GM18861 (cell line): ENCODE measurements at regions not wholly inside any gene's neighbourhood (a gene's known extent, or its start where the extent isn't known, plus 50 kb on each side); places are given as distances from the start of the nearest gene placed in this dataset.

Source experiments
- ATAC-seq: cut with Tn5 transposase; IDR thresholded peaks from one replicate; pipeline ENCODE4 v1.9.1; 2021; ENCODE audit not compliant: unreplicated experiment

DNA sequence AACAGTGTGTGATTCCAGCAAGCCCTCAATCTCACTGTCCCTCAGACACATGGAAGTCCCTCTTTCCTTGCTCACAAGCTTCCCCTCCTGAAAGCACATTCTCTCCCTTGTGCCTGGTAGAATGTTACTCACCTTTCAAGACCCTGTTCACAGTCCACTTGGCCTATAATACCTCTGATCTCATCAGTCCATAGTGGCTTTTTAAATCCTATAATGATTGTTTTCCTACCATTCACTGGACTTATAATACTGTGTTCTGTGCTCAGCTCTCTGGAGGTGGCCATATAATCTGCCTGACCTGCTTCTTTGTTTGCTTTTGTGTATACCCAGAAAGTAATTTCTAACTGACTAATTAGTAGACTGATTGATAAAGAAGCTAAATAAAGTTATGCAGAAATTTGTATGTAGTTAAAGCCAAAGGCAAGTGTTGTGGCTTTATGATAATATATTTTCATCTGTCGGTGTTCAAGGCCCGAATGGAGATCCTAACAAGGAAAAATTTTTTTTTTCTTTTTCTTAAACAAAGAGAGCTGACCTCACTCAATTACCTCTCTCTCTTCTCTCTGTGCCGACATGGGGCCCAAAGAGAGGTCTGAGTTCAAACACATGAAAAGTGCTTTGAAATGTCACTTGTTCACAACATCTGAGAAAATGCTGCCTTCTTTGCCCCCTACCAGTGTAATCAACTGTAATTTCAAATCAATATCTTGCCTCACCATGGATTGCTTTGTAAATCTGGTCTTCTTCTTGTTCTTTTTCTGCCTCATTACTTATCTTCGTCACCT, 1033.0 kb upstream of the PIK3C3 start:
- ATAC-seq = no peak

DNA sequence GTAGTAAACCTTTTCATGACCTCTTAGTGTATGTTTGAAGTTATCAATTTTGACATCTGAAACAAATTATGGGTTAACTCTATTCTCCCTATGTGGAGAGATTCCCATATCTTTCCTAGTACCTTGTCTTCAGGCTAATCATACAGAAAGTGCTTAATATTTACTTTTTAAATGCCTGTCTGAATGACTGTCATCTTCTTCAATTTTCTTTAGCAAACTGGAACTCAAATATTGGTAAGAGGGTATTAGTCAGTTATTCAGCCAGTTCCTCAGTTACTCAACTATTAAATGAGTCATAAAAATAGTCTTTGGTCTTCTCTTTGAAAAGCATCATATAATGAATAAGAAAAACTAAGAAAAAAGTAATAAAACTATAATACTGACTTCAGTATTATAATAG, 1038.0 kb upstream of the PIK3C3 start:
- no peak for ATAC-seq

DNA sequence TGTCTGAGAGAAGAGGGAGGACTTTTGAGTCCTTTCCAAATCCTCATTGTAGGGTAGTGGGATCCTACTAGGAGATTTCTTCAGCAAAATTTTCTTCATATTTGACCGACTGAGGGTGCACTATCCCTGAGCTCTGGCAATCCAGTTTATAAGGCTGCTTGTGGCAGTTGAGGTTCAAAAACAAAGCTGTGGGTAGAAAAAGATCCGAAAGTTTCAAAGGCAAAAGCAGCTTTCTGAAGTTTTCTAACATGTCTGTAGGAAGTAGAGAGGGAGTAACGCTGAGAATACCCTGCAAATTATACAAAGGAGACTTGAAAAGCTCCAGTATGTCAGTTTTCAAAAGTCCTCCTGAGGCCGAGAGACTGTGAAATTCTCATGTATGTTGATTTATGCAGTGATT, 1039.3 kb upstream of the PIK3C3 start:
- ATAC-seq = no peak

DNA sequence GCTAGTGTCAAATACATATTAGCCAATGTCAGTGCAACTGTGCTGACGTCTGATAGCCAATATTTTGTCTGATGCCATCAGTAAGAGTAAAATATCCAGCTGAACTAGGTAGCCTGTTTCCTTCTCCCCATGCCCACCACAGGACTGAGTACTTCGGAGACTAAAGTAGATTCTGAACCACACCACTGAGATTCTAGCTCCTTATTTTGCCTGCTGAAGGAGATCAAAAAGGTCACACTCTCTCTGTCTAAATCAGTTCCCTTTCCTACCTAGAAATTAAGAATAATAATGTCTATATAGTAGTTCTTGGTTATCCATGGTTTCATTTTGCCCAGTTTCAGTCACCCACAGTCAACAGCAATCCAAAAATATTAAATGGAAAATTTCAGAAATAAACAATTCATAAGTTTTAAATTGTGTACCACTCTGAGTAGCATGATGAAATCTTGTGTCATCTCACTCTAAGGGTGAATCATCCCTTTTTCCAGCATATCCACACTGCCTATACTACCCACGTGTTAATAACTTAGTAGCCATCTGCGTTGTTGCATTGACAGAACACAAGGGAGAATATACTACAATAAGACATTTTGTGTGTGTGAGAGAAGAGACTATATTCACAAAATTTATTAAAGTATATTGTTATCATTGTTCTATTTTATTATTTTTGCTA, 1043.3 kb upstream of the PIK3C3 start:
- no peak for ATAC-seq

DNA sequence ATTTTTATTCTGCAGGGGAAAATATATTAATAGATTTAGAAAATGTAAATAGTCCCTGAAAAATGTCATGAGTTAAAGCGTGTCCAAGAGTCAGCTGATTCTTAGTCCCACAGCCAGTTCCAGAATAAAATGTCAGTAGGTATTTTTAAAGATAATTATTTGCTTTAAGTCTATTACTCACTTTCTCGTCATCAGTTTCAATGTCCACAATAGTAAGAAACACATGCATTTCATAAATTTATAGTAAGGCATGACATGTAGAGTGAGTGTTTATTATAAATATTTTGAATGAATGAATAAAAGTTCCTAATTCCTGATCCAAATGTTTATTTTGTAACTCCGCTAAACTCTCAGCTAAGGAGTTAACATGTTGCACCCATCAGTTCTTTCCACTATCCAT, 1044.0 kb upstream of the PIK3C3 start:
- ATAC-seq = no peak

DNA sequence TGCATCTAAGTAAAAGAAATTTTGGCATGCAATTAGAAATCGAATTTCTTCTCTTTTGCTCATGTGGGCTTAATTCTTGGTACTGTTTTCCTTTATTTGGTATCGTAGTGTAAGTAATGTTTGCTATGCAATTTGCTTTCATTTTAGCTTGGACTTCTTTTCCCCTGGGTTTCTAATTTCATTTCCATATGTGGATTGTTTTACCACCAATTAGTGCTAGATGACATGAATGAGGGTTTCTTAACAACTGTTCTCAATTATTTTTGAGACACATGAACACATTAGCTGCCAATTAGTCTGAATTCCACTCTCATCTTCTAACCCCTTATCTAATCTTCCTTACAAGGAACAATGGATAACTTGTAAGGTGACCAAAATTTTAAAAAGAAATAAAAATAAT, 1047.2 kb upstream of the PIK3C3 start:
- ATAC-seq = no peak

DNA sequence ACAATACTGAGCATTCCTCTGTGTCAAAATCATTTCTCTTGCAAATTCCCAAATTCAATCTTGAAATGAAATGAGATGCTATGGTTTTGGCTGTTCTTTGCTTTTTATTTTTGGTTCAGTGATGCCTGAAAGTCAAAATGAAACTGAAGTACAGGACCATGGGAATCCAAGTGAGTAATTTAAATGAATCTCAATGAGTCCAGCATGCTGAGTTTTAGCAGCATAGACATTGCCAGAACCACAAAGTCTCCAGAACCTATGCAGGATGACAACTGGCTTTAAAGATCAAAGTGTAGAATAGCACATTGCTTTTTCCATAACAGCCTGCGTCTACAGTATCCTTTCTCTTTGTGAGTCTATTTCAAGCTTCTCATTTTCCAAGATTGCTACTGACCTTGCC, 1050.7 kb upstream of the PIK3C3 start:
- ATAC-seq = no peak

DNA sequence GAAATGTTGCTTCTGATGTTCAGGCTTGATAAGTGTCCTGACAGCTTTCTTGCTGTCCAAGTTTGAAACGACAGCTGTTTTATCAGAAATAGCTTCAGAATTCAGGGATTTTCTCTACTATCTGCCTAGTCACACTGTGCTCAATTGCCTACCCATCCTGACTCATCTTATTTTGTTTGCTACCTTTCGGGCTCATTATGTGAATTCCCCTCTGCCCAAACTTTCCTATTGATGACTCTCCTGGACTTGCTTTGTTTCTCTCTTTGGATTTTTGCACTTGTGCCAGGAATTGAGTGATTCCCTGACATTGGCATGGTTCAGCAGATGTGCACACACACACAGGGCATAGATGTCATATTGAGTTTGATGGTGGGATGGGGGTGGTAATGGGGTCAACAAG, 1052.6 kb upstream of the PIK3C3 start:
- ATAC-seq = no peak

DNA sequence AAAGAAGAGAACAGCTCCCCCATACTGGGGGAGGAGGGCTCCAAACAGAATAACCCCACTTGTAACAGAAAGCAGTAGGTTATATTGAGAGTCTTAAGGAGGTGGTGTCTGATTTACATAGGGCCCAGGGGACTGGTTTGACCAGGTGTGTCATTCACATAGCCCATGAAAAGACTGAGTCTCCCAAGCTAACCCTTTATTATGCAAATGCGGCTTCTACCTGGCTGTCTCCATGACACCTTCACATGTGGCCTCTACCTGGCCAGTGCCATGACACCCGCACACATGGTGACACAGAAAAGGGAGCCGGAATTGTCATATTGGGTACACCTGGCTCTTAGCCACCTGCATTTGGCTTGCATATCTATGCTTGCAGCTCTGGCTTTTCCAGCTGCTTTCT, 1057.2 kb upstream of the PIK3C3 start:
- ATAC-seq = no peak

DNA sequence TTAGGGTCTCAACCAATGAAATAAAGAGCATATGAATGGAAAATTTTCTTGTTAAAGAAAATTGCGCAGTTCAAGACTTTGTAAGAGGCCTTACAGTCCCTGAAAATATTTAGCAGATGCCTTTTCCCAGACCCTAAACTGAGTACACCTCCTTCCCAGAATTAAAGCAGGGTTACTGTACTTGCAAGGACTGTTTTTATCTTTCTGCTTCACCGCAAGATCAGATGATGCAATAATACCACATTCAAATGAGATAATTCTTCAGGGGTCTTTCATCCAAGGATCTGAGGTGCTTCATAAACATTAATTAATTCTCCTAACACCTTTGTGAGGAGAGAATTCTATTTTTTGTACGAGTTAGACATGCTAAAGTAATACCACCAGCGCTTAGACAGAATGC, 1071.8 kb upstream of the PIK3C3 start:
- no peak for ATAC-seq

DNA sequence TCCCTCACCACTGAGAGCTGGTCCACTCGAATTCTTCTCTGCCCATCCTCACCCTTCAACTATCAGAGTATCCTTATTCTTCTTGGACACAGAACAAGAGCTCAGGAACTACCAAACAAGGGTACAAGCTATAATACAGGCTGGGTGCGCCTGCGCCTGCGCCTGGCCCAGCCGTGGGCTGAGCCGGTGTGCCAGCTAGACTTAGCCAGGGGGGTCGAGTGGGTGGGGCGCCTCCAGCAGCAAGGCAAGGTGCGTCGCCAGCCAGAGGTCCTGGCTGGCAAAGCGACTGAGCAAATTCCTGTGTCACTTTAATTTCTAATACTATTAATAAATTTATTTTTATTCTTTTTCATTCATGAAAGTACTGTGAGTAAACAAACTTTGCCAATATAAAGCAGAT, 1072.6 kb upstream of the PIK3C3 start:
- no peak for ATAC-seq

DNA sequence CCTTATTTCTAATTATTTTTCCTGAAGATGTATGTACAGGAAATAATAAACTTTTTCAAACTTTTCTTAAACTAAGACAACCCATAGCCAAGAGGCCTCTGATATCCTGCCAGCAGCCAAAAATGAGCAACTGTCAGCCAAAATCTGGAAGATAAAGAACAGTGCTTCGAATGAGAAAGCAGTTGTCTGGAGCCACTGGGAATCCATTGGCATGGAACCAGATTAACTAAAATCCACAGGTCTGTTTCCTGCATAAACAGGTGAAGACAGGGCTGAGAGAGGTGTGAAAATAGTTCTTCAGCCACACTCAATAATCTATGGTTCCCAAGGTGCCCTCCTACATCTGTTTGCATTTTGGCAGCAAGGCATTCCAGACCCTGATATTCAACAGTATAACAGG, 1076.7 kb upstream of the PIK3C3 start:
- no peak for ATAC-seq

DNA sequence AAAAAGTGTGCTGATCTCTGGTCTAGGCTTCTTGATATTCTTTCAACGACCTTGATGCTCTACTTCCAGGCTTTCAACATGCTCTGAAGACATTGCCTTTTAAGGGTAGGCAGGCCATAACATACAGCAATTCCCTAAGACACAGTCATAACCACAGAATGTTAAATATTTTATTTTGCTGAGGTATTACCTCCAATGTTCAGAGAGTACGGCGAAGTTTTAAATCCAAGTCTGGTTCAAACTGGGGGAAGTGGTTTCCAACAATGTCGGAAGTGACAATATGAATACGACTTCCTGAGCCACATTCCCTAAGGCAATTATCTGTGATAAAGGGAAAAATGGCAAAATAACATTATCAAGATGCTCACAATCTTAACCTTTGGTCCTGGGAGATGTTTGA, 1077.9 kb upstream of the PIK3C3 start:
- ATAC-seq = no peak

DNA sequence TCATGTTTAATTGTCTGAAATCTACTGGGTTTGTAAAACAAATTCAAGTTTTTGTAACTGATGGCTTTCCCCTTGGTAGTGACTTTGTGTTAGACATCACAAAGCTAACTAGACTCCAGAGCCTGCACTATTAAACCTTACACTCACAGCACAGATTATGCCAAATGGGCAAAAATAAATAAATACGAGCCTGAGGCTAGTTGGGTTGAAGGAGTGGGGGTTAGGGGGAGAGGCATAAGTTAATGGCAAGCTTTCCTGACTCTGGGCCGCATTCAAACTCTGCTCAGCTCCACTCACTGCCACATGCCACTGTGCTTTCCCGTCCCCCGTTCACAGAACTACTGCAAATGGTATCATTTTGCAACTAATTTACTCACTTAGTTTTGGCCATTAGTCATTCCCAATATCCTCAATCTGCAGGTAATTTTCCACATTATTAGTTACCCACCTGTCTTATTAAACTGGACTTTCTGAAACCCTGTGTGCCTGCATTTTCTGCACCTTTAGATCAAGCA, 1079.9 kb upstream of the PIK3C3 start:
- ATAC-seq = no peak

DNA sequence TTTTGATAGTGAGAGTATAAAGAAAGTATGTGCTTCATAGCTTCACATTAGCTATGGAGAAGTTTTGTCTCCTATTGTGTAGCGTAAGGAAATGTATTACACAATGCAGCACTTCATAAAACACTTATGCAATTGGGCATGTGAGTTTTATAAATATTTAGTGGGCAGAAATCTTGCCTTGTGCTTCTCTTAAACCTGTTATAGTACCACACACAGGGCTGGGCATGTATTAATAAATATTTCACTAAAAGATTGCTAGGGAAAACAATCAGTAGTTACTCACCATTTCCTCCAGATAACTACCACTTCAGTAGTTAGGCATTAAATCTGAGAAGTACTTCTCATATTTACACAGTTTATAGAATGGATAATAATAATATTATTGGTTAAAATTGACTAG, 1080.8 kb upstream of the PIK3C3 start:
- ATAC-seq = no peak

DNA sequence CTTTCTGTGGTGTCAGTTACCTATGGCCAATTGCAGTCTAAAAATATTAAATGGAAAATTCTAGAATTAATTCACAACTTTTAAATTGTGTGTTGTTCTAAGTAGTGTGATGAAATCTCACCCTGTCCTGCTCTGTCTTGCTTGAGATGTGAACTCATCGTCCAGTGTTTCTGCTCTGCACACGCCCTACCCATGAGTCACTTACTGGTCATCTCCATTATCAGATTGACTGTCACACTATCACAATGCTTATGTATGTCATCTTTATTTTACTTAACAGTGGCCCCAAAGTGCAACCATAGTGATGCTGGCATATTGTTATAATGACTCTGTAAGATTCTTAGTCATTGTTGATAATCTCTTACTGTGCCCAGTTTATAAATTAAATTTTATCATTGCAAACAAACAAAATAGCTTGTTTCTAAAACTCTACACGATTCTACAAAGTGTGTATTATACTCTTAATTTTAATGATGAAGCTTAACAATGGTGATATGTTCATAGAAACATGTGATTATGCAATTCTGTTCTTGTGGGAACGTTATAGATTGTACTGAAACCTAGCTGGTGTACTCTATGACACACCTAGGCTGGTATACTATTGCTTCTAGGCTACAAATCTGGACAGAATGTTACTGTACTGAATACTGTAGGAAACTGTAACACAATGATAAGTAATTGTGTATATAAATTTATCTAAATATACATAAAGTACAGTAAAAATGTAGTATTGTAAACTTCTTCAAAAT, 1086.8 kb upstream of the PIK3C3 start:
- ATAC-seq = no peak

DNA sequence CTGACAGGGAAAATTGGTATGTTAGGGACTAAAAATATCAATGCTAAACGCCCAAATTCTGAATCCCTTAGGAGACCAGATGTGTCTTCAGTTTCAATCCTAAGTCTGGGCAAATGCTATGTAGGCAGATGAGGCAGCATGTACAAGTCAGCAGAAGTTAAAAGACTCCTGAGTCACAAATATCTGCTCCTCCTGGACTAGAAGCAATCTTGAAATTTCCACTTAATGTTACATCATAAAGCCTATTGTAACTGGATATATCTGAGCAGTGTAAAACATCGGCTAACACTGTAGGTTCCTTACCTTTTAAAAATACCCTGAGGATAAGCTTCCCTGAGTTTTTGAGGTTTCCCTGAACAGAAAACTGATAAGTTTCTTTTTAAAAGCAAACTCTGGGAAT, 1087.6 kb upstream of the PIK3C3 start:
- no peak for ATAC-seq

DNA sequence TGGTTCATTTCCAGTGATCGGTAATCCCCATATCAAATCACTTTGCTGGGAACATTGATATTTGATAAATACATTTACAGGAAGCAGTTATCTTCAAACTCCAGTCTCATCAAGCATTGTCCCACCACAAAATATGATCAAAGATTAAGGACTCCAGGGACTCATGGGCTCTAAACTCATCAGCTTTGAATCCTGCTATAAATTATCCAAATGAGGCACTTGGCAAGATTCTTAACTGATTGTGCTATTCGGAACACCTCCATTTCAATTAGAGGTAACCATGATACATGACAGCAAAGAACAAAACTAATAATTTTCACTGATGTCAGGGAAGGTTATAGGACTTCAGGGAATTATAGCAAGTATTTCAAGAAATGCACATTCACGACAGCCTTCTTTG, 1088.1 kb upstream of the PIK3C3 start:
- no peak for ATAC-seq

DNA sequence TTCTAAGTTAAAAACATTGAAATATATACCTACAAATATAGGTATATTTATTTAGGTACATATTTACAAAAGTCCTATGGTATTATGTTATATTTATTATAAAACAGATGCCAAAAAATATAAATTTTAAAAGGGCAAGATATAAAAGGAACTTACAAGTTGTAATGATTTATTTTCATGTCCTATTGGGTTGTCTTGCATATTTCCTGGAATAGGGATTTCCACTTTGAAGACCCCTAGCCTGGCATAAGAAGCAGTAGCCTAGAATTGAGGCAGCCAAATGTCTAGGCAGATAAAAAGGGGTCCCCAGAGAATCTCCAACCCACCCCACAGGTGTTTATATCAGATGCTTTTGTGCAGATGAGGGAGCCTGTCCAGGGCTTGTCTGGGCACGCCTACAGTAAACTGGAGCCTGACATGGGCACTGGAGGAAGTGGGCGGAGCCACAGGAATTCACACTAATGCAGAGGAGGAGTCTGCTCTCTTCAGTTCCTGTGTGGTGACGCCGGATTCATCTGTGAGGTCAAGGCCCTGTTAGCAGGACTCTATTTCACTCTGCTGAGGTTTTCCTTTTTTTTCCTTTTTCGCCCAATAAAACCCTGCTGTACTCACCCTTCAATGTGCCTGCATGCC, 1088.9 kb upstream of the PIK3C3 start:
- no peak for ATAC-seq

DNA sequence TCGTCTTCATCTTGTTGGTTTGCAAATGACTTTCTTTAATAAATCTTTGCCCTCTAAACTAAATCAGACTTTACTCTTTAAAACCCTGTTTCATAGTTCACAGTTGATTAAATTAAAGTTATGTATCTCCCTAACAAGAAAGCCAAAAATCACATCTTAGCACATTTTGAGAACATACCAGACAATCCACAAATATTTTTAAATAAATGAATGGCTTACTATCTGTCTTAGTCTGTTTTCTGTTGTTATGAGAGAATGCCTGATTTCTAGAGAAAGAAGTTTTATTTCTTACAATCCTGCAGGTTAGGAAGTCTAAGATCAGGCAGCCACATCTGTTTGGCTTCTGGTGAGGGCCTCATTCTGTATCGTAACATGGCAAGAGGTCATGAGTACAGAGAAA, 1090.2 kb upstream of the PIK3C3 start:
- ATAC-seq = no peak

DNA sequence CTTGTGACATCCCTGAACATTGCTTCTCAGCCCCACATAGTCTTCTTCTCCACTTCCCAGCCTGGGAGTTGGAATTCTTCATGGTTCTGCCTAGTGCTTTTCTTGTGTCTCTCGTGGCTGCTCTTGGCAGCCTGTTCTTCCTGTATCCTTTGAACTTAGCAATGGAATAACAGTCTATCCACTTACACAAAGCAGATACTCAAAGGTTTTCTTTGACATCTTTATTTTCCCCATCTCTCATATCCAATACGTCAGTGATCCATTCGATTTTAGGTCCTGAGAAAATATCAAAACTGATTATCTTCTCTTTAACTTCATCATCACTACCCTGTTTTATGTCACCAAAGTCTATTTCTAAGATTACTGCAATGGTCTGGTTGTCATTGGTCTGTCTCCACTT, 1091.2 kb upstream of the PIK3C3 start:
- no peak for ATAC-seq
